WTC11 (cell line): ENCODE measurements at regions not wholly inside any gene's neighbourhood (a gene's known extent, or its start where the extent isn't known, plus 50 kb on each side); places are given as distances from the start of the nearest gene placed in this dataset.
A peak's percentile ranks its signal among the peaks of the same experiment; 100 is the strongest.

Experiments used
- ATAC-seq: fragments of 200-7000 bp; cut with Tn5 transposase; 2 replicates; pipeline ENCODE4 v1.10.0; 2021; ENCODE audit warnings: mild to moderate bottlenecking, moderate library complexity
- CTCF ChIA-PET: fragments of 300-600 bp; sonication (Branson Sonifier 250); formaldehyde crosslinking; loops from one replicate; lab custom pipeline; 2021; ENCODE audit warnings: antibody characterized with exemption; lab: Charles Lee
- POLR2A ChIA-PET: fragments of 350-600 bp; sonication (Branson Sonifier 250); formaldehyde crosslinking; loops from one replicate; lab custom pipeline; 2021; ENCODE audit warnings: antibody characterized with exemption; lab: Charles Lee
- DNase-seq: peaks from one replicate; pipeline ENCODE4 v3.0.0; 2021; ENCODE audit warnings: low spot score
- H3K27ac Mint-ChIP-seq: 2 replicates; pipeline ENCODE4 v1.8.0; 2021; ENCODE audit warnings: mixed read lengths
- H3K27me3 Mint-ChIP-seq: 2 replicates; pipeline ENCODE4 v1.8.0; 2021; ENCODE audit warnings: low read depth, mild to moderate bottlenecking, moderate library complexity, mixed read lengths
- H3K36me3 Mint-ChIP-seq: 2 replicates; pipeline ENCODE4 v1.8.0; 2021; ENCODE audit warnings: mixed read lengths
- H3K4me1 Mint-ChIP-seq: 2 replicates; pipeline ENCODE4 v1.8.0; 2022; ENCODE audit warnings: mixed read lengths
- H3K4me3 Mint-ChIP-seq: 2 replicates; pipeline ENCODE4 v1.8.0; 2021; ENCODE audit warnings: mild to moderate bottlenecking, moderate library complexity, mixed read lengths
- H3K9me3 Mint-ChIP-seq: 2 replicates; pipeline ENCODE4 v1.8.0; 2021; ENCODE audit warnings: mixed read lengths
- CBFB ChIP-seq: sonication (generic); formaldehyde crosslinking; IDR thresholded peaks from 2 replicates; pipeline ENCODE4 v1.8.1; 2022; ENCODE audit warnings: mild to moderate bottlenecking, low read depth, missing genetic modification reagents
- ESRRA ChIP-seq: sonication (generic); formaldehyde crosslinking; IDR thresholded peaks from 2 replicates; pipeline ENCODE4 v1.8.1; 2022; ENCODE audit warnings: mild to moderate bottlenecking, missing genetic modification reagents, borderline replicate concordance
- FOXP1 ChIP-seq: sonication (generic); formaldehyde crosslinking; IDR thresholded peaks from 2 replicates; pipeline ENCODE4 v1.8.0; 2022; ENCODE audit warnings: missing genetic modification reagents, mild to moderate bottlenecking, moderate library complexity, borderline replicate concordance
- GRHL2 ChIP-seq: fragments of 250-450 bp; sonication (Bioruptor Pico); IDR thresholded peaks from 2 replicates; pipeline ENCODE4 v1.8.0; 2022; ENCODE audit warnings: mild to moderate bottlenecking, moderate library complexity; ENCODE audit not compliant: insufficient replicate concordance, severe bottlenecking
- IRF2 ChIP-seq: sonication (generic); formaldehyde crosslinking; IDR thresholded peaks from 2 replicates; pipeline ENCODE4 v1.8.0; 2022; ENCODE audit warnings: low read depth, missing genetic modification reagents, borderline replicate concordance
- JUN ChIP-seq: sonication (generic); formaldehyde crosslinking; IDR thresholded peaks from 2 replicates; pipeline ENCODE4 v1.8.0; 2023; ENCODE audit warnings: mild to moderate bottlenecking, missing genetic modification reagents
- KAT7 ChIP-seq: sonication (generic); formaldehyde crosslinking; IDR thresholded peaks from 2 replicates; pipeline ENCODE4 v1.8.1; 2023; ENCODE audit warnings: missing genetic modification reagents, mild to moderate bottlenecking, borderline replicate concordance
- NR2C2 ChIP-seq: sonication (generic); formaldehyde crosslinking; IDR thresholded peaks from 2 replicates; pipeline ENCODE4 v1.8.0; 2022; ENCODE audit warnings: mild to moderate bottlenecking, missing genetic modification reagents
- TCF7 ChIP-seq: sonication (generic); formaldehyde crosslinking; IDR thresholded peaks from 2 replicates; pipeline ENCODE4 v1.8.0; 2022; ENCODE audit warnings: mild to moderate bottlenecking, low read depth, missing genetic modification reagents, moderate library complexity
- ZNF138 ChIP-seq: sonication (generic); formaldehyde crosslinking; conservative IDR thresholded peaks from 2 replicates; pipeline ENCODE4 v1.8.1; 2022; ENCODE audit warnings: mild to moderate bottlenecking, moderate library complexity, missing genetic modification reagents
- ZNF263 ChIP-seq: sonication (generic); formaldehyde crosslinking; IDR thresholded peaks from 2 replicates; pipeline ENCODE4 v1.8.1; 2022; ENCODE audit warnings: low read depth, mild to moderate bottlenecking, moderate library complexity, missing genetic modification reagents
- TF ChIP-seq, protein P1 (sequence below): sonication (generic); formaldehyde crosslinking; IDR thresholded peaks from 2 replicates; pipeline ENCODE4 v1.8.0; 2022; ENCODE audit warnings: missing genetic modification reagents
- TF ChIP-seq, protein P2 (sequence below): sonication (generic); formaldehyde crosslinking; IDR thresholded peaks from 2 replicates; pipeline ENCODE4 v1.8.1; 2023; ENCODE audit warnings: mild to moderate bottlenecking, missing genetic modification reagents
- TF ChIP-seq, protein P3 (sequence below): fragments of 200-600 bp; IDR thresholded peaks from 2 replicates; pipeline ENCODE4 v1.8.0; 2022; ENCODE audit warnings: antibody characterized with exemption
- TF ChIP-seq, protein P4 (sequence below): sonication (generic); formaldehyde crosslinking; IDR thresholded peaks from 2 replicates; pipeline ENCODE4 v1.8.0; 2023; ENCODE audit warnings: mild to moderate bottlenecking, missing genetic modification reagents
- TF ChIP-seq, protein P5 (sequence below): fragments of 250-450 bp; sonication (Bioruptor Pico); IDR thresholded peaks from 2 replicates; pipeline ENCODE4 v2.1.2; 2022; ENCODE audit warnings: mild to moderate bottlenecking, moderate library complexity
- TF ChIP-seq, protein P6 (sequence below): sonication (generic); formaldehyde crosslinking; IDR thresholded peaks from 2 replicates; pipeline ENCODE4 v1.8.0; 2023; ENCODE audit warnings: missing genetic modification reagents
- TF ChIP-seq, protein P7 (sequence below): fragments of 250-450 bp; sonication (Bioruptor Pico); conservative IDR thresholded peaks from 2 replicates; pipeline ENCODE4 v1.9.0; 2021; ENCODE audit warnings: mild to moderate bottlenecking

DNA sequence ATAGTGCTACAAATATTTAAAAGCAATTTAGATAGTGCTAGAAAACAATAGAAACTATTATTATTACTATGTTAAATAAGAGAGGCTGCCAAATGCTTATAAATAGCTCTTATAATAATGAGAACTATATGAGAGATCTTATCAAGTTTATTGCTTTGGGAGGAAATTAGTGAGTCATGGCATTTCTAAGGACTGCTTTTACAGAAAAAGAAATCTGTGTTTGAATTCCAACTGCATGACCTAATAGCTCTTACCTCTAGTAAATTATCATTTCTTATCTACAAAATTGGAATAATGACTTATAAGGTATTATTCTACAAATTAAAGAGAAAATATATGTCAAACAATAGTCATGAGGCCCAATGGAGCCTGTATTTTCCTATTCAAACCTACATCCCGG lies 177.2 kb downstream of the GABRG1 start (continued):
- TF ChIP-seq, protein P1, sequence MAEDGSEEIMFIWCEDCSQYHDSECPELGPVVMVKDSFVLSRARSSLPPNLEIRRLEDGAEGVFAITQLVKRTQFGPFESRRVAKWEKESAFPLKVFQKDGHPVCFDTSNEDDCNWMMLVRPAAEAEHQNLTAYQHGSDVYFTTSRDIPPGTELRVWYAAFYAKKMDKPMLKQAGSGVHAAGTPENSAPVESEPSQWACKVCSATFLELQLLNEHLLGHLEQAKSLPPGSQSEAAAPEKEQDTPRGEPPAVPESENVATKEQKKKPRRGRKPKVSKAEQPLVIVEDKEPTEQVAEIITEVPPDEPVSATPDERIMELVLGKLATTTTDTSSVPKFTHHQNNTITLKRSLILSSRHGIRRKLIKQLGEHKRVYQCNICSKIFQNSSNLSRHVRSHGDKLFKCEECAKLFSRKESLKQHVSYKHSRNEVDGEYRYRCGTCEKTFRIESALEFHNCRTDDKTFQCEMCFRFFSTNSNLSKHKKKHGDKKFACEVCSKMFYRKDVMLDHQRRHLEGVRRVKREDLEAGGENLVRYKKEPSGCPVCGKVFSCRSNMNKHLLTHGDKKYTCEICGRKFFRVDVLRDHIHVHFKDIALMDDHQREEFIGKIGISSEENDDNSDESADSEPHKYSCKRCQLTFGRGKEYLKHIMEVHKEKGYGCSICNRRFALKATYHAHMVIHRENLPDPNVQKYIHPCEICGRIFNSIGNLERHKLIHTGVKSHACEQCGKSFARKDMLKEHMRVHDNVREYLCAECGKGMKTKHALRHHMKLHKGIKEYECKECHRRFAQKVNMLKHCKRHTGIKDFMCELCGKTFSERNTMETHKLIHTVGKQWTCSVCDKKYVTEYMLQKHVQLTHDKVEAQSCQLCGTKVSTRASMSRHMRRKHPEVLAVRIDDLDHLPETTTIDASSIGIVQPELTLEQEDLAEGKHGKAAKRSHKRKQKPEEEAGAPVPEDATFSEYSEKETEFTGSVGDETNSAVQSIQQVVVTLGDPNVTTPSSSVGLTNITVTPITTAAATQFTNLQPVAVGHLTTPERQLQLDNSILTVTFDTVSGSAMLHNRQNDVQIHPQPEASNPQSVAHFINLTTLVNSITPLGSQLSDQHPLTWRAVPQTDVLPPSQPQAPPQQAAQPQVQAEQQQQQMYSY, result no peak
- TF ChIP-seq JUN (CRISPR knock-in tag), result no peak
- no peak for TF ChIP-seq CBFB (CRISPR knock-in tag)
- TF ChIP-seq ESRRA (CRISPR knock-in tag), result no peak
- TF ChIP-seq FOXP1 (CRISPR knock-in tag), result no peak
- no peak for TF ChIP-seq TCF7 (CRISPR knock-in tag)

DNA sequence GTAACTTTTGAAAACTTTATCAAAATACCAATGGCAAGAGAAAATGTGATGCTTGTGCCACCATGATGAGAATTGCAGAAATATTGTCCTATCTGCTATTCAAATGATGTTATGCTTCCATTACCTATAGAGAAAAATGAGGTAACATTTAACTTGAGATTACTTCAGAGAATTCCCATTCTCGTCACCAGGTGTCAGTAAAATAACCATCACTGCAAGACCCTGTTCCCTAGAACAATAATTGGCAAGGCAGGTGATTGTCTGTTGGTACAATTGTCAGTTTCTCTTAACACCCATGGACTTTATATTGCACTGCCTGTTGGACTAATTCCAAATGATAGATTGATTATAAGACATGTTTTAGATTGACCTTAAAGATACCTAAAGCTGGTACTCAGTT lies 179.9 kb downstream of the GABRG1 start:
- ChIA-PET POLR2A (no interaction called here), CTCF (interaction anchor here (1.1 to 1.5 kb wide), 2 partner anchors 330 to 704 kb away, joined by 4 to 8 read pairs; no protein-coding TSS in a partner anchor)
- no peaks in the 10 kb centered on the region for H3K4me1 Mint-ChIP-seq
- no peaks in the 10 kb centered on the region for H3K27me3 Mint-ChIP-seq
- no peaks in the 10 kb centered on the region for H3K36me3 Mint-ChIP-seq
- no peaks in the 10 kb centered on the region; the same call in 1 of the 2 replicates for H3K9me3 Mint-ChIP-seq
- ATAC-seq (peak; percentile 61; the same call in 1 of the 2 replicates), DNase-seq (no peak)
- TF ChIP-seq, protein P2, sequence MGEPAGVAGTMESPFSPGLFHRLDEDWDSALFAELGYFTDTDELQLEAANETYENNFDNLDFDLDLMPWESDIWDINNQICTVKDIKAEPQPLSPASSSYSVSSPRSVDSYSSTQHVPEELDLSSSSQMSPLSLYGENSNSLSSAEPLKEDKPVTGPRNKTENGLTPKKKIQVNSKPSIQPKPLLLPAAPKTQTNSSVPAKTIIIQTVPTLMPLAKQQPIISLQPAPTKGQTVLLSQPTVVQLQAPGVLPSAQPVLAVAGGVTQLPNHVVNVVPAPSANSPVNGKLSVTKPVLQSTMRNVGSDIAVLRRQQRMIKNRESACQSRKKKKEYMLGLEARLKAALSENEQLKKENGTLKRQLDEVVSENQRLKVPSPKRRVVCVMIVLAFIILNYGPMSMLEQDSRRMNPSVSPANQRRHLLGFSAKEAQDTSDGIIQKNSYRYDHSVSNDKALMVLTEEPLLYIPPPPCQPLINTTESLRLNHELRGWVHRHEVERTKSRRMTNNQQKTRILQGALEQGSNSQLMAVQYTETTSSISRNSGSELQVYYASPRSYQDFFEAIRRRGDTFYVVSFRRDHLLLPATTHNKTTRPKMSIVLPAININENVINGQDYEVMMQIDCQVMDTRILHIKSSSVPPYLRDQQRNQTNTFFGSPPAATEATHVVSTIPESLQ (CRISPR knock-in tag), result no peak
- TF ChIP-seq, protein P3, sequence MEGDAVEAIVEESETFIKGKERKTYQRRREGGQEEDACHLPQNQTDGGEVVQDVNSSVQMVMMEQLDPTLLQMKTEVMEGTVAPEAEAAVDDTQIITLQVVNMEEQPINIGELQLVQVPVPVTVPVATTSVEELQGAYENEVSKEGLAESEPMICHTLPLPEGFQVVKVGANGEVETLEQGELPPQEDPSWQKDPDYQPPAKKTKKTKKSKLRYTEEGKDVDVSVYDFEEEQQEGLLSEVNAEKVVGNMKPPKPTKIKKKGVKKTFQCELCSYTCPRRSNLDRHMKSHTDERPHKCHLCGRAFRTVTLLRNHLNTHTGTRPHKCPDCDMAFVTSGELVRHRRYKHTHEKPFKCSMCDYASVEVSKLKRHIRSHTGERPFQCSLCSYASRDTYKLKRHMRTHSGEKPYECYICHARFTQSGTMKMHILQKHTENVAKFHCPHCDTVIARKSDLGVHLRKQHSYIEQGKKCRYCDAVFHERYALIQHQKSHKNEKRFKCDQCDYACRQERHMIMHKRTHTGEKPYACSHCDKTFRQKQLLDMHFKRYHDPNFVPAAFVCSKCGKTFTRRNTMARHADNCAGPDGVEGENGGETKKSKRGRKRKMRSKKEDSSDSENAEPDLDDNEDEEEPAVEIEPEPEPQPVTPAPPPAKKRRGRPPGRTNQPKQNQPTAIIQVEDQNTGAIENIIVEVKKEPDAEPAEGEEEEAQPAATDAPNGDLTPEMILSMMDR, result 0 out of 2 replicates have a peak, but pooled peaks have one; percentile 11
- no peak overlapping the region for H3K4me3 Mint-ChIP-seq
- no peak overlapping the region for H3K27ac Mint-ChIP-seq

DNA sequence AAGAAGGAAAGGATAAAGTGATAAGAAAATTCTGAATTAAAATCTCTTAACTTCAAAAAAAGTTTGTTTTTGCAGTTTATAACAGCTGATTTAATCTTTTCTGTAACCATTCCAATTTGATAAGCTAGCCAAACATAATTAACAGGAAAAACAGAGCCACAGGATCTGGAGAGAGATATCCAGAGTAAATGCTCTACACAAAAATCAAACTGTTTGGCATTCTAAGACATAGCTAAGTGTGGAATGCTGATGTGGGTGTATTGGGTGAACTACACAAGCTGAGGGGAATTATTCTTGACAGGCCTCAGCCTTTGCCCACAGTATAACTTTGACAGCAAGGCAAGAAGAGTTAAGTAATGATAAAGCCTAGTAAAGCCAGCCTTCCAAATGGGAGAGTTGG lies 184.8 kb downstream of the GABRG1 start:
- CTCF ChIA-PET, result no interaction called here
- Mint-ChIP-seq H3K36me3 (no peaks in the 10 kb centered on the region), H3K4me3 (no peak overlapping the region), H3K9me3 (no peaks in the 10 kb centered on the region; the same call in 1 of the 2 replicates), H3K27me3 (no peaks in the 10 kb centered on the region), H3K27ac (no peak overlapping the region), H3K4me1 (no peaks in the 10 kb centered on the region)
- no peak for DNase-seq
- no peak for ATAC-seq
- POLR2A ChIA-PET, result no interaction called here
- TF ChIP-seq, protein P4, sequence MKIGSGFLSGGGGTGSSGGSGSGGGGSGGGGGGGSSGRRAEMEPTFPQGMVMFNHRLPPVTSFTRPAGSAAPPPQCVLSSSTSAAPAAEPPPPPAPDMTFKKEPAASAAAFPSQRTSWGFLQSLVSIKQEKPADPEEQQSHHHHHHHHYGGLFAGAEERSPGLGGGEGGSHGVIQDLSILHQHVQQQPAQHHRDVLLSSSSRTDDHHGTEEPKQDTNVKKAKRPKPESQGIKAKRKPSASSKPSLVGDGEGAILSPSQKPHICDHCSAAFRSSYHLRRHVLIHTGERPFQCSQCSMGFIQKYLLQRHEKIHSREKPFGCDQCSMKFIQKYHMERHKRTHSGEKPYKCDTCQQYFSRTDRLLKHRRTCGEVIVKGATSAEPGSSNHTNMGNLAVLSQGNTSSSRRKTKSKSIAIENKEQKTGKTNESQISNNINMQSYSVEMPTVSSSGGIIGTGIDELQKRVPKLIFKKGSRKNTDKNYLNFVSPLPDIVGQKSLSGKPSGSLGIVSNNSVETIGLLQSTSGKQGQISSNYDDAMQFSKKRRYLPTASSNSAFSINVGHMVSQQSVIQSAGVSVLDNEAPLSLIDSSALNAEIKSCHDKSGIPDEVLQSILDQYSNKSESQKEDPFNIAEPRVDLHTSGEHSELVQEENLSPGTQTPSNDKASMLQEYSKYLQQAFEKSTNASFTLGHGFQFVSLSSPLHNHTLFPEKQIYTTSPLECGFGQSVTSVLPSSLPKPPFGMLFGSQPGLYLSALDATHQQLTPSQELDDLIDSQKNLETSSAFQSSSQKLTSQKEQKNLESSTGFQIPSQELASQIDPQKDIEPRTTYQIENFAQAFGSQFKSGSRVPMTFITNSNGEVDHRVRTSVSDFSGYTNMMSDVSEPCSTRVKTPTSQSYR (CRISPR knock-in tag), result no peak
- TF ChIP-seq JUN (CRISPR knock-in tag) (no peak), ZNF263 (CRISPR knock-in tag) (no peak), KAT7 (CRISPR knock-in tag) (no peak), IRF2 (no peak), NR2C2 (CRISPR knock-in tag) (no peak), GRHL2 (CRISPR knock-in tag) (no peak), ZNF138 (CRISPR knock-in tag) (no peak)
- TF ChIP-seq, protein P5, sequence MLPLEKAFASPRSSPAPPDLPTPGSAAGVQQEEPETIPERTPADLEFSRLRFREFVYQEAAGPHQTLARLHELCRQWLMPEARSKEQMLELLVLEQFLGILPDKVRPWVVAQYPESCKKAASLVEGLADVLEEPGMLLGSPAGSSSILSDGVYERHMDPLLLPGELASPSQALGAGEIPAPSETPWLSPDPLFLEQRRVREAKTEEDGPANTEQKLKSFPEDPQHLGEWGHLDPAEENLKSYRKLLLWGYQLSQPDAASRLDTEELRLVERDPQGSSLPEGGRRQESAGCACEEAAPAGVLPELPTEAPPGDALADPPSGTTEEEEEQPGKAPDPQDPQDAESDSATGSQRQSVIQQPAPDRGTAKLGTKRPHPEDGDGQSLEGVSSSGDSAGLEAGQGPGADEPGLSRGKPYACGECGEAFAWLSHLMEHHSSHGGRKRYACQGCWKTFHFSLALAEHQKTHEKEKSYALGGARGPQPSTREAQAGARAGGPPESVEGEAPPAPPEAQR (CRISPR knock-in tag), result no peak
- TF ChIP-seq, protein P6, sequence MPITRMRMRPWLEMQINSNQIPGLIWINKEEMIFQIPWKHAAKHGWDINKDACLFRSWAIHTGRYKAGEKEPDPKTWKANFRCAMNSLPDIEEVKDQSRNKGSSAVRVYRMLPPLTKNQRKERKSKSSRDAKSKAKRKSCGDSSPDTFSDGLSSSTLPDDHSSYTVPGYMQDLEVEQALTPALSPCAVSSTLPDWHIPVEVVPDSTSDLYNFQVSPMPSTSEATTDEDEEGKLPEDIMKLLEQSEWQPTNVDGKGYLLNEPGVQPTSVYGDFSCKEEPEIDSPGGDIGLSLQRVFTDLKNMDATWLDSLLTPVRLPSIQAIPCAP (CRISPR knock-in tag), result no peak
- TF ChIP-seq, protein P7, sequence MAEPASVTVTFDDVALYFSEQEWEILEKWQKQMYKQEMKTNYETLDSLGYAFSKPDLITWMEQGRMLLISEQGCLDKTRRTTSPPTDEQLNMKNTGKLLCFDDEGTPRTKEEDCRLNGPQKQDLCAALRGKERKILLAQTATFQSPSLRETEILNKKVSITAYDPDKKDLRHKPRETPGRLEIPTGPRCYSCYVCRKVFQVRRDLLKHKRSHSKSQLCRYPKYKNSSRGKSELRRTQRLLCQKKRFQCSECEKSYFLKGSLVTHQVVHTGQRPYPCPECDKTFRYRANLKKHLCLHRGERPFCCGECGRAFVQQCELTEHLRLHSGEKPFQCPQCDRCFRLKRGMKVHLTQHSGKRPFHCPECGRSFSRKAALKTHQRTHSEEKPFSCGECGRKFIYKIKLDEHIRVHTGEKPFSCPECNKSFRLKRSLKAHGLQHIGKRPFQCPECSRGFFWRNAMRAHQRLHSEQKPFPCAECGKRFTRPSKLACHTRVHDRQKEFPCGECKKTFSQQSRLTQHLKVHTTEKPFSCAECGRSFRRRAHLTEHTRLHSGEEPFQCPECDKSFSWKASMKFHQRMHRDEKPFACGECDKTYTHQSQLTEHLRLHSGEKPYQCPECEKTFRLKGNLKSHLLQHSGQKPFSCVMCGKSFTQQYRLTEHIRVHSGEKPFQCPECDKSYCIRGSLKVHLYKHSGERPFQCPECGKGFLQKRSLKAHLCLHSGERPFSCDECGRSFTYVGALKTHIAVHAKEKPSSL, result no peak
